K562 (cell line): ENCODE measurements at regions not wholly inside any gene's neighbourhood (a gene's known extent, or its start where the extent isn't known, plus 50 kb on each side); places are given as distances from the start of the nearest gene placed in this dataset.

Source experiments
- CHD7 ChIP-seq: fragments of 200-600 bp; sonication (generic); IDR thresholded peaks from one replicate; pipeline ENCODE4 v1.6.1; 2012; ENCODE audit warnings: mild to moderate bottlenecking, low read depth, low read length, inconsistent platforms
- DNMT1 ChIP-seq: fragments of 450-650 bp; IDR thresholded peaks from 2 replicates; pipeline ENCODE4 v1.6.1; 2016; ENCODE audit warnings: antibody characterized with exemption, mild to moderate bottlenecking
- EP400 ChIP-seq: fragments of 450-650 bp; IDR thresholded peaks from 2 replicates; pipeline ENCODE4 v1.6.1; 2017; ENCODE audit warnings: antibody characterized with exemption, mild to moderate bottlenecking, moderate library complexity
- HEY1 ChIP-seq: fragments of 250-450 bp; sonication (Bioruptor Pico); IDR thresholded peaks from 2 replicates; pipeline ENCODE4 v1.5.0; 2020; ENCODE audit warnings: mild to moderate bottlenecking, moderate library complexity, borderline replicate concordance
- HNRNPUL1 ChIP-seq: fragments of 200-400 bp; formaldehyde crosslinking; IDR thresholded peaks from 2 replicates; pipeline ENCODE4 v1.6.1; 2017; ENCODE audit warnings: low read length
- IFI16 ChIP-seq: fragments of 250-450 bp; sonication (Bioruptor Pico); IDR thresholded peaks from 2 replicates; pipeline ENCODE4 v2.1.2; 2022; ENCODE audit warnings: mild to moderate bottlenecking, inconsistent platforms
- IRF1 ChIP-seq: sonication (generic); formaldehyde crosslinking; IDR thresholded peaks from 2 replicates; pipeline ENCODE4 v1.8.0; 2022; ENCODE audit warnings: missing genetic modification reagents, mild to moderate bottlenecking, borderline replicate concordance
- MXD1 ChIP-seq: fragments of 250-450 bp; sonication (Bioruptor Pico); IDR thresholded peaks from 2 replicates; pipeline ENCODE4 v1.8.0; 2021; ENCODE audit warnings: borderline replicate concordance, mild to moderate bottlenecking, moderate library complexity; ENCODE audit not compliant: poor library complexity, severe bottlenecking
- PCBP2 ChIP-seq: fragments of 200-400 bp; formaldehyde crosslinking; IDR thresholded peaks from 2 replicates; pipeline ENCODE4 v1.6.1; 2018; ENCODE audit warnings: low read length, low read depth, mild to moderate bottlenecking, moderate library complexity; ENCODE audit not compliant: poor library complexity, severe bottlenecking
- ZNF699 ChIP-seq: fragments of 250-450 bp; sonication (Bioruptor Pico); IDR thresholded peaks from 2 replicates; pipeline ENCODE4 v1.8.0; 2021; ENCODE audit warnings: mild to moderate bottlenecking, moderate library complexity; ENCODE audit not compliant: insufficient replicate concordance

- TF ChIP-seq CHD7 (no peak), MXD1 (no peak), HNRNPUL1 (no peak), HEY1 (CRISPR knock-in tag) (no peak), PCBP2 (no peak), IRF1 (no peak), EP400 (no peak), DNMT1 (no peak), IFI16 (CRISPR knock-in tag) (no peak), ZNF699 (CRISPR knock-in tag) (no peak)
- TF ChIP-seq, all 486 proteins: peak for 0
Observed at GRCh38 chr15:48052946-48053345, 67.8 kb upstream of the SLC24A5 start (continued).
